ENCODE measurements at regions not wholly inside any gene's neighbourhood (a gene's known extent, or its start where the extent isn't known, plus 50 kb on each side); places are given as distances from the start of the nearest gene placed in this dataset.

- WGBS = 79% methylated on average over 2 of the region's 2 CpGs
- no peak overlapping the region for H3K27ac ChIP-seq
- H3K27me3 ChIP-seq = no peaks in the 10 kb centered on the region
- TF ChIP-seq CTCF (IDR thresholded peaks at IDR 0.05) (no peak), POLR2A (IDR thresholded peaks at IDR 0.05) (no peak), EP300 (IDR thresholded peaks at IDR 0.05) (no peak), POLR2AphosphoS5 (IDR thresholded peaks at IDR 0.05) (no peak)
- no peaks in the 10 kb centered on the region for H3K4me1 ChIP-seq
- H3K4me3 ChIP-seq = no peak overlapping the region
- no peaks in the 10 kb centered on the region for H3K36me3 ChIP-seq
- no peak for DNase-seq (ENCODE audit: low spot score in 2 of 2)
- no peaks in the 10 kb centered on the region for H3K9me3 ChIP-seq
These were observed 636.3 kb downstream of the LTN1 start for GRCh38 chr21:28356422-28356821.

GRCh38 chr21:28345934-28346333, 646.7 kb downstream of the LTN1 start:
- no peak overlapping the region for H3K27ac ChIP-seq
- no peak overlapping the region for H3K4me3 ChIP-seq
- no peaks in the 10 kb centered on the region for H3K36me3 ChIP-seq
- H3K9me3 ChIP-seq = no peaks in the 10 kb centered on the region
- TF ChIP-seq POLR2A (IDR thresholded peaks at IDR 0.05) = no peak
- TF ChIP-seq POLR2AphosphoS5 (IDR thresholded peaks at IDR 0.05) = no peak
- TF ChIP-seq EP300 (IDR thresholded peaks at IDR 0.05) = no peak
- no peak for TF ChIP-seq CTCF (IDR thresholded peaks at IDR 0.05)
- peaks cover 5% of the 10 kb centered on the region for H3K4me1 ChIP-seq
- no peaks in the 10 kb centered on the region for H3K27me3 ChIP-seq
- no peak for DNase-seq (ENCODE audit: low spot score in 2 of 2)
- WGBS = 81% methylated on average over 2 of the region's 2 CpGs

GRCh38 chr21:28344985-28345384, 647.7 kb downstream of the LTN1 start:
- H3K4me3 ChIP-seq = no peak overlapping the region
- 72% methylated on average over 1 of the region's 1 CpG for WGBS
- H3K9me3 ChIP-seq = no peaks in the 10 kb centered on the region
- H3K4me1 ChIP-seq = peaks cover 5% of the 10 kb centered on the region
- no peak overlapping the region for H3K27ac ChIP-seq
- DNase-seq (ENCODE audit: low spot score in 2 of 2) = no peak
- TF ChIP-seq POLR2AphosphoS5 (IDR thresholded peaks at IDR 0.05) = peak in 1 of 3 donors; percentile 23
- TF ChIP-seq CTCF (IDR thresholded peaks at IDR 0.05) = no peak
- no peak for TF ChIP-seq EP300 (IDR thresholded peaks at IDR 0.05)
- no peak for TF ChIP-seq POLR2A (IDR thresholded peaks at IDR 0.05)
- H3K36me3 ChIP-seq = no peaks in the 10 kb centered on the region
- no peaks in the 10 kb centered on the region for H3K27me3 ChIP-seq

- DNase-seq (ENCODE audit: low spot score in 2 of 2) = no peak
- H3K27ac ChIP-seq = no peak overlapping the region
- H3K9me3 ChIP-seq = no peaks in the 10 kb centered on the region
- no peak overlapping the region for H3K4me3 ChIP-seq
- no peak for TF ChIP-seq POLR2A (IDR thresholded peaks at IDR 0.05)
- no peak for TF ChIP-seq CTCF (IDR thresholded peaks at IDR 0.05)
- TF ChIP-seq EP300 (IDR thresholded peaks at IDR 0.05) = no peak
- no peaks in the 10 kb centered on the region for H3K36me3 ChIP-seq
- no peaks in the 10 kb centered on the region for H3K4me1 ChIP-seq
- H3K27me3 ChIP-seq = no peaks in the 10 kb centered on the region
- 92% methylated on average over 2 of the region's 2 CpGs for WGBS
These were observed 650.4 kb downstream of the LTN1 start for GRCh38 chr21:28342212-28342810.

GRCh38 chr21:28339403-28339802, 653.3 kb downstream of the LTN1 start:
- DNase-seq (ENCODE audit: low spot score in 2 of 2) = no peak
- Histone ChIP-seq H3K27ac (no peak overlapping the region), H3K36me3 (no peaks in the 10 kb centered on the region), H3K4me3 (no peak overlapping the region), H3K27me3 (no peaks in the 10 kb centered on the region), H3K9me3 (no peaks in the 10 kb centered on the region), H3K4me1 (peaks cover 7% of the 10 kb centered on the region)
- TF ChIP-seq EP300 (IDR thresholded peaks at IDR 0.05) (no peak), POLR2A (IDR thresholded peaks at IDR 0.05) (no peak), CTCF (IDR thresholded peaks at IDR 0.05) (no peak), POLR2AphosphoS5 (IDR thresholded peaks at IDR 0.05) (no peak)
- WGBS = 83% methylated on average over 3 of the region's 3 CpGs

Measured in suprapubic skin (tissue), 4 donors.